K562 (cell line): ENCODE measurements at regions not wholly inside any gene's neighbourhood (a gene's known extent, or its start where the extent isn't known, plus 50 kb on each side); places are given as distances from the start of the nearest gene placed in this dataset.

ENCODE experiments used
- ATAC-seq: fragments of 200-7000 bp; cut with Tn5 transposase; 3 replicates; pipeline ENCODE4 v1.9.1; 2020; ENCODE audit warnings: moderate library complexity
- BruUV-seq: library from RNA; stranded (reverse); fragments of 400-500 nt; replicated peaks from 2 replicates; lab custom pipeline; 2021; lab: Mats Ljungman, UMichigan
- CTCF ChIA-PET: fragments of 300-600 bp; formaldehyde crosslinking; extraction: SDS; loops from one replicate; lab custom pipeline; 2021; ENCODE audit warnings: low intra/inter-chr PET ratio; lab: Yijun Ruan, JAX
- POLR2A ChIA-PET: fragments of 300-600, 350-650 bp; sonication (Branson Sonifier 250); formaldehyde crosslinking; extraction: SDS; loops from one replicate; lab custom pipeline; 2021; ENCODE audit warnings: antibody characterized with exemption, inconsistent platforms; lab: Yijun Ruan, JAX
- DNase-seq, 4 experiments: peaks; one replicate each; pipeline versions ENCODE4 v3.0.0 to v3.0.0-alpha.2; 2011 to 2018; ENCODE audit warnings: low spot score in 3 of 4, mixed read lengths in 3 of 4; ENCODE audit errors: extremely low read depth in 1 of 4
- FAIRE-seq: peaks from 2 replicates; lab custom pipeline; 2011; peaks lifted over from hg19 to GRCh38; lab: Jason Lieb, UNC
- H2AFZ ChIP-seq: 2 replicates; pipeline ENCODE4 v1.6.0; 2011; ENCODE audit warnings: low read depth, low read length, control low read depth, inconsistent platforms
- H3K27ac ChIP-seq: fragments of 200-600 bp; 3 replicates; pipeline ENCODE4 v1.8.0; 2011; ENCODE audit warnings: low read depth, mild to moderate bottlenecking, control low read depth, inconsistent platforms, low read length, moderate library complexity, mixed read lengths; ENCODE audit errors: extremely low read depth
- H3K27me3 ChIP-seq, 2 experiments: fragments of 300-600 bp in 1 of 2; 2 replicates in 1 of 2; 3 replicates in 1 of 2; pipeline versions ENCODE4 v1.6.0 to v1.8.0; 2011; ENCODE audit warnings: inconsistent platforms in 2 of 2, low read length in 2 of 2, mild to moderate bottlenecking in 1 of 2, mixed read lengths in 1 of 2, moderate library complexity in 1 of 2; ENCODE audit not compliant: control insufficient read depth in 2 of 2, insufficient read depth in 2 of 2
- H3K36me3 ChIP-seq: fragments of 300-600 bp; 3 replicates; pipeline ENCODE4 v1.8.0; 2011; ENCODE audit warnings: mild to moderate bottlenecking, low read length, inconsistent platforms; ENCODE audit not compliant: control insufficient read depth, insufficient read depth
- H3K4me1 ChIP-seq, 2 experiments: fragments of 200-600 bp in 1 of 2; replicated peaks in 1 of 2; 2 replicates in 1 of 2; 3 replicates in 1 of 2; pipeline versions ENCODE4 v1.5.1 to v1.8.0; 2011; ENCODE audit warnings: inconsistent platforms in 2 of 2, low read length in 2 of 2, mild to moderate bottlenecking in 1 of 2, mixed read lengths in 1 of 2, moderate library complexity in 1 of 2; ENCODE audit not compliant: control insufficient read depth in 2 of 2, insufficient read depth in 2 of 2
- H3K4me2 ChIP-seq: 2 replicates; pipeline ENCODE4 v1.6.1; 2011; ENCODE audit warnings: low read length, control low read depth, inconsistent platforms, mixed read lengths; ENCODE audit not compliant: insufficient read depth
- H3K4me3 ChIP-seq: fragments of 200-600 bp; sonication (generic), shearing (Covaris generic); 2 replicates; pipeline ENCODE4 v1.5.1; 2016; ENCODE audit warnings: control low read depth, inconsistent platforms
- H3K79me2 ChIP-seq: fragments of 200-600 bp; 3 replicates; pipeline ENCODE4 v1.8.0; 2011; ENCODE audit warnings: low read length, inconsistent platforms; ENCODE audit not compliant: control insufficient read depth, insufficient read depth
- H3K9ac ChIP-seq, 2 experiments: 2 replicates each; pipeline versions ENCODE4 v1.6.0 to v1.6.1; 2011; ENCODE audit warnings: low read depth in 2 of 2, low read length in 2 of 2, control low read depth in 1 of 2, inconsistent platforms in 1 of 2, mild to moderate bottlenecking in 1 of 2, mixed read lengths in 1 of 2; ENCODE audit not compliant: insufficient read depth in 1 of 2
- H3K9me1 ChIP-seq: one replicate; pipeline ENCODE4 v1.6.0; 2011; ENCODE audit warnings: inconsistent platforms, mild to moderate bottlenecking, low read length, moderate library complexity; ENCODE audit not compliant: control insufficient read depth, insufficient read depth
- H3K9me3 ChIP-seq: replicated peaks from 2 replicates; pipeline ENCODE4 v1.5.1; 2011; ENCODE audit warnings: low read depth, low read length, inconsistent platforms; ENCODE audit not compliant: control insufficient read depth, insufficient read depth
- H4K20me1 ChIP-seq: replicated peaks from 2 replicates; pipeline ENCODE4 v1.6.1; 2011; ENCODE audit warnings: low read length, inconsistent platforms, mixed read lengths; ENCODE audit not compliant: control insufficient read depth, insufficient read depth
- IRF1 ChIP-seq: sonication (generic); formaldehyde crosslinking; IDR thresholded peaks from 2 replicates; pipeline ENCODE4 v1.8.0; 2022; ENCODE audit warnings: missing genetic modification reagents, mild to moderate bottlenecking, borderline replicate concordance
- NFIC ChIP-seq: fragments of 450-650 bp; IDR thresholded peaks from 2 replicates; pipeline ENCODE4 v1.6.1; 2017; ENCODE audit warnings: mild to moderate bottlenecking, inconsistent platforms
- OTX1 ChIP-seq: fragments of 450-650 bp; formaldehyde crosslinking; IDR thresholded peaks from 2 replicates; pipeline ENCODE4 v1.4.0; 2022; ENCODE audit warnings: mild to moderate bottlenecking
- WGBS: fragments of 100-300 bp; shearing (Covaris generic); methylation state at CpG from one replicate; pipeline ENCODE4 v1.1.6; 2016; ENCODE audit warnings: low coverage, mixed read lengths; ENCODE audit not compliant: insufficient coverage; ENCODE audit errors: missing lambda C conversion rate; 5-methylcytosine and 5-hydroxymethylcytosine counted together
- in situ Hi-C: fragments of 300-500 bp; cut with MboI; formaldehyde crosslinking; loops from 4 replicates; pipeline ENCODE4 v1.15.0; 2018; ENCODE audit warnings: inconsistent platforms, mixed read lengths
- intact Hi-C: fragments of 100-400 bp; cut with micrococcal nuclease; formaldehyde crosslinking; loops from 2 replicates; pipeline ENCODE4 v1.14.2; 2022
- TF ChIP-seq, protein P1 (sequence below): fragments of 150-350 bp; conservative IDR thresholded peaks from 2 replicates; pipeline ENCODE4 v1.6.1; 2014; ENCODE audit warnings: low read length
- TF ChIP-seq, protein P2 (sequence below), 2 experiments: IDR thresholded peaks; 2 replicates each; pipeline ENCODE4 v1.6.1; 2012; ENCODE audit warnings: improper control_type of control experiment in 2 of 2, low read depth in 2 of 2, low read length in 2 of 2, borderline replicate concordance in 1 of 2
- TF ChIP-seq, protein P3 (sequence below): fragments of 450-650 bp; formaldehyde crosslinking; conservative IDR thresholded peaks from 2 replicates; pipeline ENCODE4 v1.4.0; 2022; ENCODE audit warnings: mild to moderate bottlenecking, missing genetic modification characterization

- Histone ChIP-seq H3K27me3 (no peaks in the 10 kb centered on the region), H4K20me1 (no peaks in the 10 kb centered on the region), H3K9ac (no peak overlapping the region), H3K27ac (no peak overlapping the region), H3K9me1 (no peaks in the 10 kb centered on the region), H2AFZ (no peak overlapping the region), H3K79me2 (no peaks in the 10 kb centered on the region), H3K4me3 (no peak overlapping the region), H3K36me3 (no peaks in the 10 kb centered on the region), H3K4me1 (no peaks in the 10 kb centered on the region), H3K4me2 (no peak overlapping the region), H3K9me3 (no peaks in the 10 kb centered on the region)
- ChIA-PET POLR2A (no interaction called here), CTCF (no interaction called here)
- TF ChIP-seq, protein P1, sequence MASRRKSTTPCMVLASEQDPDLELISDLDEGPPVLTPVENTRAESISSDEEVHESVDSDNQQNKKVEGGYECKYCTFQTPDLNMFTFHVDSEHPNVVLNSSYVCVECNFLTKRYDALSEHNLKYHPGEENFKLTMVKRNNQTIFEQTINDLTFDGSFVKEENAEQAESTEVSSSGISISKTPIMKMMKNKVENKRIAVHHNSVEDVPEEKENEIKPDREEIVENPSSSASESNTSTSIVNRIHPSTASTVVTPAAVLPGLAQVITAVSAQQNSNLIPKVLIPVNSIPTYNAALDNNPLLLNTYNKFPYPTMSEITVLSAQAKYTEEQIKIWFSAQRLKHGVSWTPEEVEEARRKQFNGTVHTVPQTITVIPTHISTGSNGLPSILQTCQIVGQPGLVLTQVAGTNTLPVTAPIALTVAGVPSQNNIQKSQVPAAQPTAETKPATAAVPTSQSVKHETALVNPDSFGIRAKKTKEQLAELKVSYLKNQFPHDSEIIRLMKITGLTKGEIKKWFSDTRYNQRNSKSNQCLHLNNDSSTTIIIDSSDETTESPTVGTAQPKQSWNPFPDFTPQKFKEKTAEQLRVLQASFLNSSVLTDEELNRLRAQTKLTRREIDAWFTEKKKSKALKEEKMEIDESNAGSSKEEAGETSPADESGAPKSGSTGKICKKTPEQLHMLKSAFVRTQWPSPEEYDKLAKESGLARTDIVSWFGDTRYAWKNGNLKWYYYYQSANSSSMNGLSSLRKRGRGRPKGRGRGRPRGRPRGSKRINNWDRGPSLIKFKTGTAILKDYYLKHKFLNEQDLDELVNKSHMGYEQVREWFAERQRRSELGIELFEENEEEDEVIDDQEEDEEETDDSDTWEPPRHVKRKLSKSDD, result no peak
- TF ChIP-seq NFIC, result 0 out of 2 replicates have a peak, but pooled peaks have one; percentile 12
- WGBS, result 0% methylated on average over 3 of the region's 3 CpGs
- in situ Hi-C loops (no loop called here), intact Hi-C loops (no loop called here)
- FAIRE-seq, result no peak
- DNase-seq, result no peak
- no peak for ATAC-seq
- BruUV-seq, result no TSS peak
Measured at GRCh38 chr10:111429288-111430028, 352.6 kb downstream of the ADRA2A start.

DNA sequence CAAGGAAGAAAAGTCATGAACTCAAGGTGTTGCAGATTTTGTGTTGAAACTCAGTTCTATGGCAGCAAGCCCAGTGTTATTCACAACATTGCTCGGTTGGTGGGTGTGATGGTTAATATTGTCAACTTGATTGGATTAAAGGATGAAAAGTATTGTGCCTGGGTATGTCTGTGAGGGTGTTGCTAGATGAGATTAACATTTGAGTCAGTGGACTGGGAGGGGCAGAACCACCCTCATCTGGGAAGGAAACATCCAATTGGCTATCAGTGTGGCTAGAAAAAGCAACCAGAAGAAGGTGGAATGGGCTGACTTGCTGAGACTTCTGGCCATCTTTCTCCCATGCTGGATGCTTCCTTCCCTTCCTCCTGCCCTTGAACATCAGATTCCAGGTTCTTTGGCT lies 353.2 kb downstream of the ADRA2A start:
- no peaks in the 10 kb centered on the region for H3K27me3 ChIP-seq
- ATAC-seq, result no peak
- ChIA-PET POLR2A (no interaction called here), CTCF (no interaction called here)
- intact Hi-C loops (no loop called here), in situ Hi-C loops (no loop called here)
- no peaks in the 10 kb centered on the region for H3K79me2 ChIP-seq
- WGBS, result 0% methylated on average over 1 of the region's 1 CpG
- no peak for FAIRE-seq
- H3K9me3 ChIP-seq, result no peaks in the 10 kb centered on the region
- no peaks in the 10 kb centered on the region for H3K9me1 ChIP-seq
- no peak overlapping the region for H3K9ac ChIP-seq
- no peak overlapping the region for H3K4me3 ChIP-seq
- no peak overlapping the region for H3K4me2 ChIP-seq
- no peak for DNase-seq
- no peak overlapping the region for H2AFZ ChIP-seq
- no peak overlapping the region for H3K27ac ChIP-seq
- H3K4me1 ChIP-seq, result no peaks in the 10 kb centered on the region
- no TSS peak for BruUV-seq
- no peaks in the 10 kb centered on the region for H4K20me1 ChIP-seq
- H3K36me3 ChIP-seq, result no peaks in the 10 kb centered on the region
- TF ChIP-seq OTX1 (CRISPR knock-in tag) (no peak), IRF1 (CRISPR knock-in tag) (no peak)
- TF ChIP-seq, protein P2, sequence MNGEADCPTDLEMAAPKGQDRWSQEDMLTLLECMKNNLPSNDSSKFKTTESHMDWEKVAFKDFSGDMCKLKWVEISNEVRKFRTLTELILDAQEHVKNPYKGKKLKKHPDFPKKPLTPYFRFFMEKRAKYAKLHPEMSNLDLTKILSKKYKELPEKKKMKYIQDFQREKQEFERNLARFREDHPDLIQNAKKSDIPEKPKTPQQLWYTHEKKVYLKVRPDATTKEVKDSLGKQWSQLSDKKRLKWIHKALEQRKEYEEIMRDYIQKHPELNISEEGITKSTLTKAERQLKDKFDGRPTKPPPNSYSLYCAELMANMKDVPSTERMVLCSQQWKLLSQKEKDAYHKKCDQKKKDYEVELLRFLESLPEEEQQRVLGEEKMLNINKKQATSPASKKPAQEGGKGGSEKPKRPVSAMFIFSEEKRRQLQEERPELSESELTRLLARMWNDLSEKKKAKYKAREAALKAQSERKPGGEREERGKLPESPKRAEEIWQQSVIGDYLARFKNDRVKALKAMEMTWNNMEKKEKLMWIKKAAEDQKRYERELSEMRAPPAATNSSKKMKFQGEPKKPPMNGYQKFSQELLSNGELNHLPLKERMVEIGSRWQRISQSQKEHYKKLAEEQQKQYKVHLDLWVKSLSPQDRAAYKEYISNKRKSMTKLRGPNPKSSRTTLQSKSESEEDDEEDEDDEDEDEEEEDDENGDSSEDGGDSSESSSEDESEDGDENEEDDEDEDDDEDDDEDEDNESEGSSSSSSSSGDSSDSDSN (IDR thresholded peaks at IDR 0.05; ENCODE audit: borderline replicate concordance in 1 of 2, low read depth in 2 of 2, low read length in 2 of 2), result no peak
- TF ChIP-seq, protein P3, sequence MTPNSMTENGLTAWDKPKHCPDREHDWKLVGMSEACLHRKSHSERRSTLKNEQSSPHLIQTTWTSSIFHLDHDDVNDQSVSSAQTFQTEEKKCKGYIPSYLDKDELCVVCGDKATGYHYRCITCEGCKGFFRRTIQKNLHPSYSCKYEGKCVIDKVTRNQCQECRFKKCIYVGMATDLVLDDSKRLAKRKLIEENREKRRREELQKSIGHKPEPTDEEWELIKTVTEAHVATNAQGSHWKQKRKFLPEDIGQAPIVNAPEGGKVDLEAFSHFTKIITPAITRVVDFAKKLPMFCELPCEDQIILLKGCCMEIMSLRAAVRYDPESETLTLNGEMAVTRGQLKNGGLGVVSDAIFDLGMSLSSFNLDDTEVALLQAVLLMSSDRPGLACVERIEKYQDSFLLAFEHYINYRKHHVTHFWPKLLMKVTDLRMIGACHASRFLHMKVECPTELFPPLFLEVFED, result no peak
